GM18868 (cell line): ENCODE measurements at regions not wholly inside any gene's neighbourhood (a gene's known extent, or its start where the extent isn't known, plus 50 kb on each side); places are given as distances from the start of the nearest gene placed in this dataset.
"Not testable (repeated sequence)": the region's sequence is repeated elsewhere in the genome, so short reads cannot be mapped to it uniquely, and the experiment has no call there.

Experiments used
- ATAC-seq: cut with Tn5 transposase; IDR thresholded peaks from one replicate; pipeline ENCODE4 v1.9.1; 2021; ENCODE audit warnings: mild to moderate bottlenecking, moderate library complexity; ENCODE audit not compliant: unreplicated experiment

DNA sequence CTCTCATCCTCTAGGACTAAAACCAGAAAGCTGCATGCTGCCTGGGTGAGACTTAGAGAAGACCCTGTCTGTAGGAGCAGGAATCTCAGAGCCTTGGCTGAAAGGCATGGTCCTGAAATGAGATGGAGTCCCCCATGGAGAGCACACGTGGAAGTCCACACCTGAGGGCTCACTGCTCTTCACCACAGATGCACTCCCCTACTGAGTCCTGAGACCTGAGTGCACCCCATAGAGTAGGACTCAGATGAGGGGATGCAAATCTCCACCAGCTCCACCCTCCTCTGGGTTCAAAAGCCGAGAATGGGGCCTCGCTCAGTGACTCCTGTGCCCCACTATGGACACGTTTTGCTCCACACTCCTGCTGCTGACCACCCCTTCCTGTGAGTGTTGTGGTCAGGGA, 171.4 kb upstream of the TP53TG3 start:
- not testable (repeated sequence) for ATAC-seq

- ATAC-seq: not testable (repeated sequence)
These were observed 169.6 kb upstream of the TP53TG3 start for GRCh38 chr16:32845572-32845971.

- ATAC-seq: not testable (repeated sequence)
These were observed 166.9 kb upstream of the TP53TG3 start for GRCh38 chr16:32842844-32843243.

DNA sequence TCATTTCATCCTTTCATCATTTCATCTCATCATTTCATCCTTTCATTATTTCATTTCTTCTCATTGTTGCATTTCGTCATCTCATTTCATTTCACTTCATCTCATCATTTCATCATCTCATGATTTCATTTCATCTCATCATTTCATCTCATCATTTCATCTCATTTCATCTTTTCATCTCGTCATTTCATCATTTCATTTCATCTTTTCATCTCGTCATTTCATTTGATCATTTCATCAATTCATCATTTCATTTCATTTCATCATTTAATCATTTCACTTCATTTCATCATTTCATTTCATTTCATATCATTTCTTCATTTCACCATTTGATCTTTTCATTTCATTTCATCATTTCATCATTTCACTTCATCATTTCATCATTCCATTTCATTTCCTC, 131.3 kb upstream of the TP53TG3 start:
- not testable (repeated sequence) for ATAC-seq

DNA sequence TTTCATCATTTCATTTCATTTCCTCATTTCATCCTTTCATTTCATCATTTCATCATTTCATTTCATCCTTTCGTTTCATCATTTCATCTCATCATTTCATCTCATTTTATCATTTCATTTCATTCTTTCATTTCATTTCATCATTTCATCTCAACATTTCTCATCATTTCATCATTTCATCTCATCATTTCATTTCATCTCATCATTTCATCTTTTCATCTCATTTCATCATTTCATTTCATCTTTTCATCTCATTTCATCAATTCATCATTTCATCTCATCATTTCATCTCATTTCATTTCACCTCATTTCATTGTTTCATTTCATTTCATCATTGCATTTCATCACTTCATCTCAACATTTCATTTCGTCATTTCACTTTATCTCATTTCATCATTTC, 129.7 kb upstream of the TP53TG3 start:
- ATAC-seq: not testable (repeated sequence)
